HG03575 (cell line): ENCODE measurements at regions not wholly inside any gene's neighbourhood (a gene's known extent, or its start where the extent isn't known, plus 50 kb on each side); places are given as distances from the start of the nearest gene placed in this dataset.
"Not testable (repeated sequence)": the region's sequence is repeated elsewhere in the genome, so short reads cannot be mapped to it uniquely, and the experiment has no call there.

Experiments used
- ATAC-seq: cut with Tn5 transposase; IDR thresholded peaks from one replicate; pipeline ENCODE4 v1.9.1; 2021; ENCODE audit not compliant: unreplicated experiment, insufficient number of reproducible peaks, low FRiP score; ENCODE audit errors: extremely low read depth

DNA sequence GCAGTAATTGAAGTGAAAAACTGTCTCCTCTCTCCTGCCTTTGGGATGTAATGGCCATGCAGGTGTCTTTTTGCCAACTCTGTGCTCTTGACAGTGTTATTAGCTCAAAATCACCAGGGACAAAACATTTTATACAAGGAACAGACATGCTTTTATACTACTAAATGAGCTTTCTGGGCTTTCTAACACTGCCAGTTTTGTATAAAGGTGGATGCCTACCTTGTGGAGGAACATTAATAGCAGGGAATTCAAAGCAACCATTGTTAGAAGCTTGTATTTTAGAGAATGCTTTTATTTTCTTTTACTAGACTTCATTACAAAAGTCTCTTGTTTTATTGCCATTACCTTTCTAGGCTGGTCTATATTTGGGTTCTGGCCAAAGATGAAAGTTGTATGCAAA, 54.7 kb upstream of the ARSJ start:
- no peak for ATAC-seq

DNA sequence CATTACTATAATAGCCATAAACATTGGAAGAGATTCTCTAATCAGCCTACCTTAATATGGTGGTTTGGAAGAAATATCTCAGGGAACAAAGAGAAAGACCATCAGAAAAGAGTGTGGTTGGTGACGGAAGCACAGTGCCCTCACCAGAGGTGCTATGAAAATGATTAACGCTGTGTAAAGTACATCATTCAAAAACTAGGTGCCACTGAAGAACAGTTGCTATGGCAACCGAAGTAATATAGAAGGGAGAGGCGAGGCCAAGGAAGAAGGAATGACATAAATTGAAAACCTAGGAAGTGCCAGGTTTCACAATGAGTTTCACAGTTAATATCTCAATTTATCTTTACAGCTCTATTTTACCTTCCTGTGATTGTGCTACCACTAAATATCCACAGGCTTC, 57.0 kb upstream of the ARSJ start:
- ATAC-seq: no peak

DNA sequence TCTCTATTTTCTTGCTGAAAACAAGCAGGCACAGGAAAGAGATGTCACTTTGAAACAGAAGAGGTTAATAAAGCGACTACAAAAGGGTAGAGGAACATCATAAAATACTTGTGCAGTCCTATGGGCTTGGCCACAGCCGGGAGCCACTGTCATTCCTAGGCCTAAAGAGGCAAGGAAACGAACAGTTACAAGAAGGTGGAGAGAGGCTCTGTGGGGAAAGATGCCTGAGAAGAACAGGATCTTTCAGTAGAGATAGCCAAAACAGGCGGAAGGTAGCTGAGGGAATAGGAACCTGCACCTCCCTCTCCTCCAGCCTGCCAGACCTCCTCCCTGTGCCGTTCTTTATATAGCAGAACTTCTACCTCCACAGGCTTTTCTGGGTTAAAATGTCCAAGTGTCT, 57.4 kb upstream of the ARSJ start:
- no peak for ATAC-seq

DNA sequence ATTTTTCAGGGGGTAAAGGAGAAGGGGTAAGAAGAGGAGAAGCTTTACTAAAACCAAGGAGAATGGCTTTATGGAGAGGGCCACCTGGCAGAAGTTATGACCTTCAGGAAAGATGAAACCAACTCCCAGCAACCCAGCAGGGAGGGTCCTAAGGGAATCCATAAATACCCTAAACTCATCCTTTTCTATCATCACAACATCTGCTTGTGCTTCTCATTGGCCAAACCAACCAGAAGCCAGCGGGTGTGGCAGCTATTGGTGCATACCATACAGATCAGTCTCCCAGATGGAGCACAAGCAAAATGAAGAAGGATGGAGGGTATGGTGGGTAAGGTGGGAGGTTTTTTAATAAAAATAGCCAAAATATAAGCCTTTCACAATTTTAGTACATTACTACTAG, 58.5 kb upstream of the ARSJ start:
- no peak for ATAC-seq

DNA sequence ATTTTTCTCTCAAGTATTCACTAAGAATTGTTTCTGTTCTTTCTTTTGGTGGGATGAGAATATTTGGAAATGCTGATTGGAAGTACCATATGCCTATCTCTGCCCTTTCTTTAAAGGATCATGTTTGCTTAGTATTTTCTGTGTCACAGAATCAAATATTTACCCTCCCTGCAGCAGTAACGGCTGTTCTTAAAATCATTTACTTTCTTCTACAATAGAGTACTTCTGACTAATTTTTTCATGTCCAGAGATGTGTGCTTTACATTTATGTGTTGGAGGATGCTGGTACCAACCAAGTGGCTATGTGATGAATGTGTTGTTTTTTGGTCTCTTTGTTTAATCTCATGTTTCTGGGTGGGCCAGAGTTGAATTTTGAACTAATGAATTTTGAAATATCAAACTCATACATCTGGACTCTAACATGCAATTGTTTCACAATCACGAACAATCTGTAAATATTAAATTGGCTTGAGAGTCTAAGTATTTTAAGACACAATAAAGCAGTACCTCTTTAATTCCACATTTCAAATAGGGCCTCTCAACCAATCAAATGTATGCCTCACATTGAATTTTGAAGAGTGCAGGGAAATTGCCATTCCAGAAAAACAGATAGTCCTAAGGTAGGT, 59.4 kb upstream of the ARSJ start:
- no peak for ATAC-seq

DNA sequence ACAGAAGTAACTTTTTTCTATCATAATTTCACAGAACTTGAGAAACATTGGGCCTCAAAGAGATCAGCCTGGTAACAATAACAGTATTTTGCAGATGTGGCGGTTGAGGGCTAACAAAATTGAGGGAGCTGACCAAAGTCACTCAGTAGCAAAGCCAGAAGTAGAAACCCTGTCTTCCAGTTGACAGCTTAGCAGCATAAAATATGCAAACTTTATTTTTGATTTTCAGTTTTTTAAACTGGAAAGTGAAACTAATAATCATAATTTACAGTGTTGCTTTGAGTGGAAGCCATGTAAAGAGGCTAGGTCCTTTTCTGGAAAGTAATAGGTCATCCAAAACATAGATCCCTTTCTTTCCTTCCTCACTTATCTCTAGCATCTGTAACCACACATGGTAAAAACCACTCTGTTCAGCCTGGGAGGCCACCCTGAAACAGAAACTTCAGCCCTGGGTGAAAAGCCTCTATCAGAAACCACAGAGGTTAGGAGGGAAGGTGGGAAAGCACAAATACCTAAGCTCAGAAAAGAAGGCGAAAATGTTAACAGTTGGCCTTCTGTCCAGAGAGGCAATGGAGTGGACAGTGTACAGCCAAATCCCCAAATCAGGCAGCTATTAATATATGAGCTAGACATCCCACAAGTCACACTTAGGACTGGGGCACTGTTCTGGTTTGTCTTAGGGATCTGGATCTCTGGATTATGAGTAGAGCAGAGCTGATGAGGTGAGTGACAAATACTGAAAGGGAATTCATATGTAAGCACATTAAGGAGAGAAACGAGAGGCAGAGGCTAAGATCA, 61.1 kb upstream of the ARSJ start:
- ATAC-seq: peak; percentile 81

DNA sequence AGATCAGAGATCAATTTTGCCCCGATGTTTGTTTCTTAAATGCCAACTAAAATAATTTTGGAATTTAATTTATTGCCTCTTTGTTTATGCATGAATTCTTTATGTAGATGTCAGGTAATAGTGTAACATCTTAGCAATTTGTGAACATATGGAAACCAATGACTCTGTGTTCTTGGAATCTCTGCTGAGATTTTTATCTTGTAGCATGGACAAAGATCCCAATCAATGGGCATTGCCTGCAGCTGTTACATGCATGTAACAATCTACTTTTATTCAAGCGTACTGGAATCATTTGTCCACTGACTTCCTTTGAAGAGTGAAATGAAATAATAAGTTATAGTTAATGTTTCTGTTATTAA, 61.6 kb upstream of the ARSJ start:
- ATAC-seq: no peak

DNA sequence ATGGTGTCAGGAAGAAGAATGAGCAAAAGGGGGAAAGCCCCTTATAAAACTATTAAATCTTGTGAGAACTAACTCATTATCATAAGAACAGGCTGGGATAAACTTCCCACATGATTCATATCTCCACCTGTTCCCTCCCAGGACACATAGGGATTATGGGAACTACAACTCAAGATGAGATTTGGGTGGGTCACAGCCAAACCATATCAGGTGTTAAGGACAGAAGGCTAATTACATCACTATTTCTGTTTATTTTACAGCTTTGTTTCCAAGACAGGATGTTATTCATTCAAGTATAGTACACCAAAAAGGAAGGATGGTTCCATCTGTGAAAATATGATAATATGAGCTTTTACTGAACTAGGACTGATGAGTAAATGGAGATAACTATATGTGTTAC, 63.7 kb upstream of the ARSJ start:
- no peak for ATAC-seq

DNA sequence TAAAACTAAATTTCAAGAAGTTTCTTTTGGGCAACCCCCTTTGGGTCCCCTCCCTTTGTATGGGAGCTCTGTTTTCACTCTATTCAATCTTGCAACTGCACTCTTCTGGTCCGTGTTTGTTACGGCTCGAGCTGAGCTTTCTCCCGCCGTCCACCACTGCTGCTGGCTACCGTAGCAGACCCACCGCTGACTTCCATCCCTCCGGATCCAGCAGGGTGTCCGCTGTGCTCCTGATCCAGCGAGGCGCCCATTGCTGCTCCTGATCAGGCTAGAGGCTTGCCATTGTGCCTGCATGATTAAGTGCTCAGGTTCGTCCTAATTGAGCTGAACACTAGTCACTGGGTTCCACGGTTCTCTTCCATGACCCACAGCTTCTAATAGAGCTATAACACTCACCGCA, 64.9 kb upstream of the ARSJ start:
- ATAC-seq: not testable (repeated sequence)

DNA sequence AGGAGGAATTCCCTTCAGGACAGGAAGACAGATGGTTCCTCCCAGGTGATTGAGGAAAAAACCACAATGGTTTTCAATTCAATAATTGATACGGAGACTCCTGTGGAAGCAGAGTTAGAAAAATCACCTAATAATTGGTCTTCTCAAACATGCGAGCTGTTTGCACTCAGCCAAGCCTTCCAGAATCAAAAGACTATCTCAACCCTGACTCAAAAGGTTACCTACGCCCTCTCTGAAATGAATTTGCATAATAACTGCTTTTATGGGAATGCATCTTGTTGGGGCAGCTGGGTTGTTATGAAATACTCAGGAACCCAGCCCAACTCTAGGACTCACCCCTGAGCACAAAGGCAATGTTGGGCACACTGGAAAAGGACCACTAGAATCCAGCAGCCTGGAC, 66.9 kb upstream of the ARSJ start:
- no peak for ATAC-seq

DNA sequence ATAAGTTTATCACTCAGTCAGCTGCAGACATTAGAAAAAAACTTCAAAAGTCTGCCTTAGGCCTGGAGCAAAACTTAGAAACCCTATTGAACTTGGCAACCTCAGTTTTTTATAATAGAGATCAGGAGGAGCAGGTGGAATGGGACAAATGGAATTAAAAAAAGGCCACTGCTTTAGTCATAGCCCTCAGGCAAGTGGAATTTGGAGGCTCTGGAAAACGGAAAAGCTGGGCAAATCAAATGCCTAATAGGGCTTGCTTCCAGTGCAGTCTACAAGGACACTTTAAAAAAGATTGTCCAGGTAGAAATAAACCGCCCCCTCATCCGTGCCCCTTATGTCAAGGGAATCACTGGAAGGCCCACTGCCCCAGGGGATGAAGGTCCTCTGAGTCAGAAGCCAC, 68.7 kb upstream of the ARSJ start:
- not testable (repeated sequence) for ATAC-seq

DNA sequence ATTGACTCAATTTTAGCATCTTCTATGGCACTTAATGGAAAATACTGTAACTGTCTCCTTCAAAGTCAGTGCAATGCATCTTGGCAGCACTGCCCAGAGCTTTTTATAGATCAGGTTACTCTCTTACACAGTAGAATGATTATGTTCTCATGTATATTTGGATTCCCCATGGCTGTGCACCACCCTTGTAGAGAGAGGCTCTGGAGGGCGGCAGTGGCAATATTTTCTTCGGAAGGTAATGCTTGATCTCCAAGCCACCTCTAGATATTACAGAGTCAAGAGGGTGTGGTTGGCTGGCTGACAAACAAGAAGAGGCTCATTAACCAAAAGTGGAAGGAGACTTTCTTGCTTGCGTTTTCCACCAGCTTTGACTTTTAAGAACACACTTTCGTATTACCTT, 72.8 kb upstream of the ARSJ start:
- ATAC-seq: no peak

DNA sequence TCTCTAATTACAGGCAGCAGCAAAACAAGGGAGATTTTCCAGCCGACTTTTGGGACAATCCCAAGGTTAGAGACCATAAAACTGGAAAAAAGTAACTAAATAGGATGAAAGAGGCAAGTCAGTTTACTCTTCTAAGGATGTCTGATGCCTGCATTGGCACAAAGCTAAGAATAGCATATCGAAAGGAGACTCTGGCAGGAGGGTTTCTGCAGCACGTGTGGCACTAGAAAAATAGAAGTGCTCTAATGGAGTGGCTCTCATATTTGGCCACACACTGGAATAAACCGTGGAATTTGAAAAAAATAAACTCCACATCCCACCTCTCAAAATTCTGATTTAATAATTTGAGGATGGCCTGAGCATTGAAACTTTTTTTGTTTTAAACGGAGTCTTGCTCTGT, 77.2 kb upstream of the ARSJ start:
- no peak for ATAC-seq

DNA sequence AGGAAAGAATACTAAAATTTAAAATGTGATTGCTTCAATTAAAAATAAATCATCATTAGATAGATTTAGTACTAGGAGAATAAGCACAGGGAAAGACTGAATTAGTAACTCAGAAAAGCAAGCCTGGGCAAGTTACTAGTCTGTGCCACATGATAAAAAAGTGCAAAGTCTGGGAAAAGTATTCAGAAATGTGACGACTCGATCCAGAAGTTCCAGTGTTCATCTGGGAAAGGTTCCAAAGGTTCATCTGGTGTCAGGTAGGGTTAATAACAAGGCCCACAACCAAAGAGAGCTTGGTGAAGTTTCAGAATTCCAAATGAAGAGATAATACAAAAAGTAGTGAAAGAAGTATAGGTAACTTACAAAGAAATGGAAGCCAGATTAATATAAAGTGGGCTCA, 78.3 kb upstream of the ARSJ start:
- no peak for ATAC-seq

DNA sequence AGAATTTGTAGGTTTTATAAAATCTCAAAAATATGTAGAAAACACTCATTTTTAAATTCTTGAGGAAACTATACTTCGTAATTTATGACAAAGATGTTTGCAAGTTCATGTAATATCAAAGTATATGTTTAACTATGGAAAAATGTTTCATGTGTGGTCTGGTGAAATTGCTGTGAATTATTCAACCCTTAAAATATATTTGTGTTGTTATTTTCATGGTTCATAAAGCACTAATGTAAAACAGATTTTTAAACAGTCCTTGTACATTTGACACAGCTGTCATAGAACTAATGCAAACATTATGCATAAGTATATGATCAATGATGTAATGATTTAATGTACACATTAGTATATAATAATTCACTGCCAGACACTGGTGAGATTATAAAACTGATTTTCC, 83.1 kb upstream of the ARSJ start:
- no peak for ATAC-seq

DNA sequence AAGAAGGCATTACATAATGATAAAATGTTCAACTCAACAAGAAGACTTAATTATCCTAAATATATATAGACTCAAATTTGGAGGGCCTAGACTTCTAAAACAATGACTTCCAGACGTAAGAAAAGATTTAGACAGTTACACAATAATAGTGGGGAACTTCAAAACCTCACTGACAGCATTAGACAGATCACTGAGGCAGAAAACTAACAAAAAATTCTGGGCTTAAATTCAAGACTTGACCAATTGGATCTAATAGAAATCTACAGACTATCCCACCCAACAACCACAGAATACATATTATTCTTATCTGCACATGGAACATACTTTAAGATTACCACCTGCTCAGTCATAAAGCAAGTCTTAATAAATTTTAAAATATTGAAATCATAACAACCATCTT, 93.3 kb upstream of the ARSJ start:
- no peak for ATAC-seq

DNA sequence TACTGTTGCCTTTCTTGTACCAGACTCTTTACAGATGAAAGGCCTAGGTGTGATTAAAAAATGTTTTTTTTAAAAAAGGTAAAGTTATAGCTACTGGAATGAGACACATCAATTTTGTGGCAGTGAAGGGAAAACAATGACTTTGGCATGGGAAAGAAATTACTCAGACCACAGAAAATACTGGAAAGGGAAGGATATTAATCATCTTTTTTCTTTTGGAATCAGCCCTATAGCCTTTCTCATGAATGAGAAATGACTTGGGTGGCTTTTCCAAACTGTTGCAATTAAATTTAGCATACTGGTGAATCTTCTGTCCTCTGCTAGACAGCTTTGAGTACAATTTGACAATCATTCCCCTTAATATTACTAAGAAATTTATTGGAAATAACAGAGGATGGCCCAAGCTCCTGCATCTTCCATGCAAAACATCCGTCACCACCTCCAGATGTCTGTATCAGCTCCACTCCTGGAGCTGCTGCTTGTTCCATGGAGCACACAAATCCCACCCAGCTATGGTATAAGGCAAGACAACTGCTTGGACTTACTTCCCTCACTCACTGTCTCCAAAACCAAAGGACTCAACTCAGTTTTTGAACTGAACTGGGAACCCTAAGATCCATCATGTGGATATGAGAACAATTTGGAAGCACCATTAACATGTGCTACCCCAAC, 97.6 kb upstream of the ARSJ start:
- ATAC-seq: no peak

DNA sequence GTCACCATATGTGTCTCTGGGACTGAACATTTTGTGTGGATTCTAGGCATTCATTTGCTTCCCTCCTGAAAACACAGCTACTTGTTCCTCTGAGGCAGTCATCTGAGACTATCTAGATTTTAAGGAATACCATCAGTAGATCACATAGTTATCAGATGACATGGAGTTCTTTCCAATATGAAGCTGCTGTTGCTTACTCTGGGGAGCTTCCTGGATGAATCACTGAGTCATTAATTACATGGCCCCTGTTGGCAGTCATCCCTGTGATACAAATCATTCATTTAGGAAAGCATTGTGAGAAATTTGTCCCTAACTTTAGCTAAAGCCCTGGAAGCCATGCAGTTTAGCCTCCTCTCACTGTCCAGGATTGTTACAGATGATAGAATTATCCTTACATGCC, 98.2 kb upstream of the ARSJ start:
- ATAC-seq: no peak

DNA sequence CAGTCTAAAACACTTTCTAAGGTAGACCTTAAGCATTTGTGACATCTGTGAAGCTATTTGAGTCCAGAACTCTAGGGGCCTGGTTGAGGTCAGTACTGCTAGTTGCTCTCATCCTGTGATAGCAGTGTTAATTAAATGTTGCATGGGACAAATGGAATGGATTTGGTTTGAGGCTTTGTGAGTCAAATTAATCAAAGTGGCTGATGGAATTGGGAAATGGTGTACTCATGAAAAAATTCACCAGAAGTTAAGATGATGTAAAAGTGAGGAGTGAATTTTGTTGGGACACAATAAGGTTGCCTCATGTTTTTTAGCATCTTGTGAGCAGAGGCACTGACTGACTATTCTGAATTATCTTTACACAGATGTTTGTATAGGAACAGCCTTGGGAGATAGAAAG, 99.2 kb upstream of the ARSJ start:
- no peak for ATAC-seq

DNA sequence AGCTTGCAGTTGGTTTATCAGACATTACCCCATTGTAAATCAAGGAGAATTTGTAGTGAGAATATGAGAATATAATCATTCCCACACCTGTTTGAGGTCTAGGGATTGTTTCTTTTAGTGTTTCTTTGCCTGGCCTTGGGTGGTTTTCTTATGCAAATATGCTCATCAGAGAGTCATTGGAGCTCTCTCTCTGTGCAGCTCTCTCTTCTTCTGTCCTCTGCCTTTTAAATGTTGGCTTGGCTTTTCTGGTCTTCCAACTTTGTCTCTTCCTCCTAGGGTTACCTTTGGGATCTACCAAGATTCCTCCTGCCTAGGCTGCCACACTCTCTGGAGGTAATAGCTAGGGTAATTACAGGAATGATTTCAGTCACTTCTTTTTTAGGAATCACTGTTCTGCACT, 102.3 kb upstream of the ARSJ start:
- ATAC-seq: no peak
